ENCODE measurements at regions not wholly inside any gene's neighbourhood (a gene's known extent, or its start where the extent isn't known, plus 50 kb on each side); places are given as distances from the start of the nearest gene placed in this dataset.

- TF ChIP-seq POLR2A (IDR thresholded peaks at IDR 0.05): no peak
- no peak for TF ChIP-seq CTCF (IDR thresholded peaks at IDR 0.05)
Observed at GRCh38 chr14:50049703-50050570, 66.4 kb downstream of the VCPKMT start.

Data from prostate gland (tissue), 2 donors.